GM12892 (cell line): ENCODE measurements at regions not wholly inside any gene's neighbourhood (a gene's known extent, or its start where the extent isn't known, plus 50 kb on each side); places are given as distances from the start of the nearest gene placed in this dataset.

ENCODE experiments used
- POLR2A ChIP-seq: IDR thresholded peaks from 2 replicates; pipeline ENCODE4 v1.6.1; 2011; ENCODE audit warnings: low read depth, low read length, control low read depth
- POLR2AphosphoS5 ChIP-seq: IDR thresholded peaks from 2 replicates; pipeline ENCODE4 v1.6.1; 2011; ENCODE audit warnings: low read depth, low read length, control low read depth

DNA sequence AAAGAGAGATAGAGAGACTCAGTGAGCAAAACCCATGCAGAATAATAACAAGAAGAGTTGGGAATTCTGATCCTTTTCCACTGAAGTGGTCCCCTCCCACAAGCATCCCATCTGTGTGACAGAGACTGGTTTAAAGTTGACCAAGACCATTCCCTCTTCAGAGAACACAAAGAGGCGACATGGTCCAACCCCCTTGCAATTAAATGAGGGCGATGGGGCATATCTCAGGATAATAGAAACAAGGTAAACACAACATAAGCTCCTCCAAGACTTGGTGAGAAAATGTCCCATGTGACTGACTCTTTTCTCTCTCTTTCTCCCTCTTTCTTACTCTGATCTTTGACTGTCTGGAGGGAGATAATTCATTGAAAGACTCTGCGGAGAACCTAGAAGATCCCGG lies 526.7 kb downstream of the SOX11 start:
- TF ChIP-seq POLR2A (no peak), POLR2AphosphoS5 (no peak)
